HUES48 (cell line): ENCODE measurements at regions not wholly inside any gene's neighbourhood (a gene's known extent, or its start where the extent isn't known, plus 50 kb on each side); places are given as distances from the start of the nearest gene placed in this dataset.

ENCODE experiments used
- H3K27ac ChIP-seq: one replicate; pipeline ENCODE4 v1.7.0; 2013; ENCODE audit warnings: low read depth, low read length, inconsistent platforms
- H3K27me3 ChIP-seq: 2 replicates; pipeline ENCODE4 v1.6.1; 2013; ENCODE audit warnings: mild to moderate bottlenecking, low read length; ENCODE audit not compliant: control insufficient read depth, insufficient read depth
- H3K36me3 ChIP-seq: 2 replicates; pipeline ENCODE4 v1.6.1; 2013; ENCODE audit warnings: low read length; ENCODE audit not compliant: control insufficient read depth, insufficient read depth
- H3K4me1 ChIP-seq: 2 replicates; pipeline ENCODE4 v1.6.1; 2013; ENCODE audit warnings: mild to moderate bottlenecking, low read length; ENCODE audit not compliant: control insufficient read depth, insufficient read depth
- H3K4me3 ChIP-seq: 2 replicates; pipeline ENCODE4 v1.5.1; 2013; ENCODE audit warnings: mild to moderate bottlenecking, low read depth, low read length
- H3K9ac ChIP-seq: 2 replicates; pipeline ENCODE4 v1.6.1; 2013; ENCODE audit warnings: mild to moderate bottlenecking, low read depth, low read length, moderate library complexity
- H3K9me3 ChIP-seq: 2 replicates; pipeline ENCODE4 v1.6.1; 2013; ENCODE audit warnings: low read length; ENCODE audit not compliant: control insufficient read depth, insufficient read depth

DNA sequence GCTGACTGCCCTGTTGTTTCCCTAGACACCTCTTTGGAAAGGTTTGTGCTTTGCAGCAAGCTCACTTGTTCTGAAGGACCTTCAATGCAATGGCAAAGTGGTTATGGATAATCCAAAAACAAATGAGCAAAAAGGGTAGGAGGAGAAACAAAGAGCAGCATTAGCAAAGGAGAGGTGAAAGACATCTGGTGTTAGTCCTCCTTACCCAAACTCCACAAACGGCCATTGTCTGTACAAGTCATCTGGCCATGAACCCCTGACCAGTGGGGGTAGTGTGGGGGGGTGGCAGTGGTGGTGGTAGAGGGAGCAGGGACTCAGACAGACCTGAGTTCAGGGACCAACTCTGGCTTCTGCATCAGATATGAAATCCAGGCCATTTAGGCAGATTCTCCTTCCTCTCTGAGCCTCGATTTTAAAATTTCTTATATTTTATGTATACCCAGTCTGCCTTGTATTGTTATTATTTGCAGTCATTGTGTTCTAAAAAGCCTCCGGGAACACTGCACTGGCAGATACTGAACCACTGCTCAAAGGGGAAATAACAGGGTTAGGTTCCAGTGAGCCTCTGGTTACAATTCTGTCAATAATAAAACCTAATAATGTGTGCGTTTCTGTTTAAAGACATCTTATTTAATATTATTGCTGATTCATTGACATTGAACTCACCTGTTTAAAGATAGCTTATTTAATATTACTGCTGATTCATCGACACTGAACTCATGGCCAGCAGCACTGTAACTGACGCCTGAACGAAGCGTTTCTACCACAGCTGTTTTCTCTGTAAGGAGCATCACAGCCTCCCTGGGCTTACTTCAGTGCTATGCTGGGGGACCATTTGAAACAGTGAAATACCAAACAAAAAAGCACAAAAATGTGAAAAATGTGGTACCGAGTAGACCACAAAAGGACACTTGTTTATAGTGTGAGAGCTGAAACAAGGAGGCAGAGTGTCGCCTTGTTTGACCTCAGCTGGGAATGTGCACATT, 156.0 kb downstream of the SEC61B start:
- Histone ChIP-seq H3K4me3 (no peak overlapping the region), H3K27me3 (no peaks in the 10 kb centered on the region; the same call in 1 of the 2 replicates), H3K9ac (no peak overlapping the region), H3K36me3 (no peaks in the 10 kb centered on the region), H3K9me3 (no peaks in the 10 kb centered on the region), H3K4me1 (peaks cover 11% of the 10 kb centered on the region), H3K27ac (no peak overlapping the region)

DNA sequence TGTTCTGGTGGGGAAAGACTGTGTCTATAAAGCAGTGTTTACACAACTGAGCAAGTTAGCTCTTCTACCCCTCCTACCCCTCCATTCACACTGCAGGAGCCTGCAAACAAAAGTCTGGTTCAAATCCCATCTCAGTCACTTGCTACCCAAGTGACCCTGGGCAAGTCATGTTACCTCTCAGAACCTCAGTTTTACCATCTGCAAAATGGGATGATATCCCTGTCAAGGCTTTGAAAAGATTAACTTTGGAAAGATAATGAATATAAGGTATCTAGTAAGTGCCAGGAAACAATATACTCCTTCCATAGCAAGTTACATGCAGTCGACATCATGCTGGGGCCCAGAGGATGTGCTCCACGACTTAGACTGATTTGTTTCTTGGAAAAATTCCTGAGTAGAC, 161.5 kb downstream of the SEC61B start:
- no peaks in the 10 kb centered on the region for H3K36me3 ChIP-seq
- H3K9me3 ChIP-seq: no peaks in the 10 kb centered on the region
- H3K4me3 ChIP-seq: no peak overlapping the region
- H3K27ac ChIP-seq: no peak overlapping the region
- H3K4me1 ChIP-seq: peaks cover 2% of the 10 kb centered on the region; the same call in 1 of the 2 replicates
- no peaks in the 10 kb centered on the region for H3K27me3 ChIP-seq
- H3K9ac ChIP-seq: no peak overlapping the region

DNA sequence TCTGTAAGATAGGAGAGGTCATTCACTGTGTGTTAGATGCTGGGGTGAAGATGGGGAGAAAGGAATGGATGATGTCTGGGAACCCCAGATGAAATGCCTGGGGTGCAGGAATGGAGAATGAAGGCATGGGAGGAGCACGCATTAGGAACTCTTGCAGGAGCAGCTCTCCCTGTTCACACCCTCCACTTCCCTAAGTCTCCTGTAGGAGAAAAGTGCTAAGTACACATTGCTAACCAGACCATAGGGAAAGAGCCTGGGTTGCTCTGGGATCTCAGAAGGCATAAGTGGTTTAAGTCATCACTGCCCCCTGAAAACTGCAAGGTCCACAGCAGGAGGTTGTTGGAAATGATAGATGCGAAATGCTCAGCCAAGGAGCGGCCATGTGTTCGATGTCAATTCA, 163.1 kb downstream of the SEC61B start:
- Histone ChIP-seq H3K27ac (no peak overlapping the region), H3K9me3 (no peaks in the 10 kb centered on the region), H3K9ac (no peak overlapping the region), H3K27me3 (no peaks in the 10 kb centered on the region), H3K4me1 (no peaks in the 10 kb centered on the region), H3K36me3 (no peaks in the 10 kb centered on the region), H3K4me3 (no peak overlapping the region)

DNA sequence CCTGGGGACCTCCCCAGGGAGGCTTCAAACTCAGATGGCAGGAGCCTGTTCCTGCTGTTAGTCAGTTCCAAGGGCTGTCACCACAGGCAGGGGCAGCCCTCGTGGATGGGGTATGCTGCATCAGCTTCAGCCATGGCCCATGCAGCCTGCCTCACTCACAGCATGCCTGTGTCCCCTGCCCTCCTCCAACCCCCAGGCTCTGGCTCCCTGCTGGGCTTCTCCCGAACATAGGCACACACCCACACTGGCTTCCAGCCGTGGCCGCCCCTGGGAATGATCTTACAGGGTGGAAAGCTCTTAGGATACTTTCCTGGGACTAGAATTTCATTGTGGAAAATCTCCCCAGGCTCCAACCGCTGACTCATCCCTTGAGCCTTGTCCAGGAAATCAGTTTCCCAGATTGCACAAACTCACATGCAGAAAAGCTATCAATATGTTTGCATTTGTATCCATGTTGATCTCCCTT, 163.8 kb downstream of the SEC61B start:
- Histone ChIP-seq H3K4me1 (no peaks in the 10 kb centered on the region), H3K27me3 (no peaks in the 10 kb centered on the region), H3K4me3 (no peak overlapping the region), H3K27ac (no peak overlapping the region), H3K36me3 (no peaks in the 10 kb centered on the region), H3K9me3 (no peaks in the 10 kb centered on the region), H3K9ac (no peak overlapping the region)

DNA sequence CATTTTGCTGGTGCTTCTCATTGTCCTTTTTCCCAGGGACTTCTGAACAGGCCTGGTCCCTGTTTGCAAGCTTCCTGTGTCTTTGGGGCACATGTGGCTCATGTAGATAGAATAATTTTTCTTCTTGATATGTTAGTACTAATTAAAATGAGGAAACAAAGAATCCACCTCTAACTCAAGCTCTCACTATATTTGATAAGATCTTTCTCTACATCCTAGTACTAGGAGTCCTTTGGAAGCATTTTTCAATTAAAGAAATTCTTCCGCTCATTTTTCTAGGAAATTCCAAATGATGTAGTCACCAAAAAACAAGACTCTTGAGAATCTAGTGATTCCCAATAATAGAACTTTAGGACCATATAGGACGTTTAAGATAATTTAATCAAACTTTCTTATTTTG, 165.3 kb downstream of the SEC61B start:
- Histone ChIP-seq H3K4me1 (no peaks in the 10 kb centered on the region), H3K27ac (no peak overlapping the region), H3K36me3 (no peaks in the 10 kb centered on the region), H3K9ac (no peak overlapping the region), H3K4me3 (no peak overlapping the region), H3K27me3 (no peaks in the 10 kb centered on the region), H3K9me3 (no peaks in the 10 kb centered on the region)

DNA sequence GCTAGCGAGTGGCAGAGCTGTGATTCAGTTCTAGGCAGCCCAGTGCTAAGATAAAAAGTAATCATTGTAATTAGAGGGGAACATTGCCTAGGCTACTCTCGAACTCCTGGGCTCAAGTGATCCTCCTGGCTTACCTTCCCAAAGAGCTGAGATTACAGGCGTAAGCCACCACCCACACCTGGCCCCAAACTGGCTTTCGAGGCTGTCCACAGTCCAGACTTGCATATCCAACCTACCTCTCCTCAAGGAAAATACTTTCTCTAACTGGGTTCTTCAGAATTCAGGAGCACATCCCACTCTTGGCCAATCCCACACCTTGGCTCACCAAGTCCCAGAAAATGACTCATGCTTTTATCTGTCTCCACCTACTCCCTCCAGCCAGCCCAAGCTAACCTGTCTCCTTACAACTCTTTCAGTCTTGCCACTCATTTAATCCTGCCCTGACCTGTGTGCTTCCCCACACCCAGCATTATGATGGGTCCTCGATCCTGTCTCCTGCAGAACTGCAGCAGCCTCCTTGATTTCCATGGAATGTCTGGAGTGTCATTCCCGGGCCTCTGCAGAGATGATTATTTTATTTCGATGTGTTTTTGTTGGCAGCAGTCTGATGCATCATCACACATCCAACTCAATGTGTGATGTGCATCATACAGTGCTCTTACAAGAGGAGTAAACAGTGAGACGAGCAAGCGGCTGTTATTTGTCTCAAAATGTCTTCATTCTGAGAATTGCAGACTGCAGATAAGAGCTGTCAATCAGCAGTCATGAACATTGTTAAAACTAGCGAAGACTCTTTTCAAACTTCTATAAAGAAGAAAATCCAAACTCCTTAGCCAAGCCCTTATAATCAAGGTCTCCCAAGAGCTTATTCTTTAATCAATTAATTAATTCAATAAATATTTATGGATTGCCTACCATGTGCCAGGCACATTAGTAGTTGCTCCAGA, 167.3 kb downstream of the SEC61B start:
- H3K4me1 ChIP-seq: no peaks in the 10 kb centered on the region
- no peak overlapping the region for H3K9ac ChIP-seq
- no peak overlapping the region for H3K27ac ChIP-seq
- H3K4me3 ChIP-seq: no peak overlapping the region
- H3K27me3 ChIP-seq: no peaks in the 10 kb centered on the region
- no peaks in the 10 kb centered on the region for H3K9me3 ChIP-seq
- no peaks in the 10 kb centered on the region for H3K36me3 ChIP-seq

DNA sequence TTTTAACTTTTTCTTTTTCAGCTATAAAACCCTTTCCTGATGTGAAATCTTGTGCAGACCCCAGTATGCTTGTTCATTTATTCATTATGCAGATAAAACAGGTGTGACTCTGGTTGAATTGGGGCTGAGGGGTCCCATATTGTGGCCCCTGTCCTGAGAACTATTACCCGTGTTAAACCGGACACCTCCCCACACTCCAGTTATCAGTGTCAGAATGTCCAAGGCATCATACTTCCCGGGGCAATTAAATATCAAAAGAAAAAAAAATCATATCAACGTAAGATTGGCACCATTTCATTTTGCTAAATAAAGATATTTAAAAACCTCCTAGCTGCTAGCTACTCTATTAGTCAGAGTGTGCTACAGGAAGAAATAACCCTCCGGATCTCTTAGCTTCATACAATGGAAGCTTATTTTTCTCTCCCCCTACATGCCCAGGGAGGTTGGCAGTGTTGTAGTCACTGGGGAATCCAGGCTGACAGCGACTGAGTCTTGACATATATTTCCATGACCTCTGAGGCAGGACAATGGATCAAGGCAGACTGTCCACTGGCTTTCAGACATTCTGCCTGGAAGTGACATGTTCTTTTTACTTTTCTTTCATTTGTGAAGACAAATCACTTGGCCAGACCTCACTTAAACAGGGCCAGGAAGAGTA, 170.0 kb downstream of the SEC61B start:
- no peak overlapping the region for H3K27ac ChIP-seq
- no peaks in the 10 kb centered on the region for H3K9me3 ChIP-seq
- no peaks in the 10 kb centered on the region for H3K36me3 ChIP-seq
- no peak overlapping the region for H3K9ac ChIP-seq
- H3K27me3 ChIP-seq: no peaks in the 10 kb centered on the region
- no peaks in the 10 kb centered on the region for H3K4me1 ChIP-seq
- no peak overlapping the region for H3K4me3 ChIP-seq

DNA sequence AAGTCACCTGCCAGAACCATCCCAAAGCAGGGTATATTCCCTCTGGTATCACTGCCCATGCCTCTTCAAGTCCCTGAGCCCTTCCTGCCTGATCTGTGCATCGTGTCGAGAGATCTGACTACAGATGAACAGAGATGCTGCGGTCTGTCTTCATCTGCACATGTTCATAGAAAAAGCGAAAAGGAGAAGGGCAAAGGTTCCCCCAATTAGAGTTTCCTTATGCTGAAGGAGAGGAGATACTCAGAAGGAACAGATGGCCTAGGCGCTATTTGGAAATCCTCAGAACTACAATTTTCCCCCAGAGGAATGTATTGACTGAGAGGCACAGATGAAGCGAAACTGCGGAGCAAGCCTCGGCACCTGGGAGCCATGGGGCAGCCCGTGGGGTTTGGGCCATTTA, 170.9 kb downstream of the SEC61B start:
- Histone ChIP-seq H3K9ac (no peak overlapping the region), H3K4me3 (no peak overlapping the region), H3K27me3 (no peaks in the 10 kb centered on the region), H3K36me3 (no peaks in the 10 kb centered on the region), H3K27ac (no peak overlapping the region), H3K4me1 (no peaks in the 10 kb centered on the region), H3K9me3 (no peaks in the 10 kb centered on the region)

DNA sequence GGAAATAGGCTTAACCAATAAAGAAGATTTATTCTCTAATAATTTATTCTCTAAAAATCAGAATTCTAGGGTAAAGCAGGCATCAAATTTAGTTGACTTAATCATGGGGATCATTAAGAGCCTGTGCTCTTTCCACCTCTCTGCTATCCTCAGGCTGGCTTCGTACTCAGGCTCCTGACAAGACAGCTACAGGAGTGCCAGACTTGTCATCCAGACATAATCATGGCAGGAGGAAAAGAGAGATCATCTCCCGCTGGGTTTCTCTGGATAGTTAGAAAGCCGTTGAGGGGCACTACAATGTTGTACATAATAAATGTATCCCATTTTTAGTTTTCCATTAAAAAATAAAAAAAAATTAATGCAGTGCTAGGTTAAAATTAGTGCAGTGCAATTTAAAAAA, 171.9 kb downstream of the SEC61B start:
- no peaks in the 10 kb centered on the region for H3K27me3 ChIP-seq
- no peaks in the 10 kb centered on the region for H3K4me1 ChIP-seq
- no peak overlapping the region for H3K27ac ChIP-seq
- no peaks in the 10 kb centered on the region for H3K36me3 ChIP-seq
- H3K4me3 ChIP-seq: no peak overlapping the region
- no peaks in the 10 kb centered on the region for H3K9me3 ChIP-seq
- no peak overlapping the region for H3K9ac ChIP-seq

DNA sequence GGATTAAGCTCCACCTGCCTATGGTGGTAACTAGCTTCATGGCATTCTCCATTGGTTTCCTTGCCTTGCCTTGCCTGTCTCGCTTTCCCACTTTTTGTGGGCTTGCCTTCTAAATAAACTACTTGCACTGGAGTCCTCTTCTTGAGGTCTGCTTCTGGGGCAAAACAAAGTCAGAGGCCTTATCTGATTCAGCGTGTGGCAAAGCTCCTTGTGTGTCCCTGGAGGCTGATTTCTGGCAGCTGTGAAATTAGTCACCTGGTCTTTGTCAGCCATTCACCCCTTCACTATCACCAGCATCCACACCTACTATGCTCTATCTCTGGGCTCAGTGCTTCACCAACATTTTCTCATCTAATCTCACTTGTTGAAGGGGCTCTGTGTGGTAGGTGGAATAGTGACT, 176.2 kb downstream of the SEC61B start:
- H3K9me3 ChIP-seq: no peaks in the 10 kb centered on the region
- H3K36me3 ChIP-seq: no peaks in the 10 kb centered on the region
- no peaks in the 10 kb centered on the region for H3K27me3 ChIP-seq
- H3K9ac ChIP-seq: no peak overlapping the region
- no peak overlapping the region for H3K4me3 ChIP-seq
- H3K4me1 ChIP-seq: no peaks in the 10 kb centered on the region
- no peak overlapping the region for H3K27ac ChIP-seq
